Anterior cingulate cortex (tissue), 58 donors: ENCODE measurements at regions not wholly inside any gene's neighbourhood (a gene's known extent, or its start where the extent isn't known, plus 50 kb on each side); places are given as distances from the start of the nearest gene placed in this dataset.
"Not testable (repeated sequence)": the region's sequence is repeated elsewhere in the genome, so short reads cannot be mapped to it uniquely, and the experiment has no call there.

Experiments used
- DNase-seq, 58 donors: peaks; one replicate each; lab custom pipeline; 2025; lab: John Stamatoyannopoulos, UW

DNA sequence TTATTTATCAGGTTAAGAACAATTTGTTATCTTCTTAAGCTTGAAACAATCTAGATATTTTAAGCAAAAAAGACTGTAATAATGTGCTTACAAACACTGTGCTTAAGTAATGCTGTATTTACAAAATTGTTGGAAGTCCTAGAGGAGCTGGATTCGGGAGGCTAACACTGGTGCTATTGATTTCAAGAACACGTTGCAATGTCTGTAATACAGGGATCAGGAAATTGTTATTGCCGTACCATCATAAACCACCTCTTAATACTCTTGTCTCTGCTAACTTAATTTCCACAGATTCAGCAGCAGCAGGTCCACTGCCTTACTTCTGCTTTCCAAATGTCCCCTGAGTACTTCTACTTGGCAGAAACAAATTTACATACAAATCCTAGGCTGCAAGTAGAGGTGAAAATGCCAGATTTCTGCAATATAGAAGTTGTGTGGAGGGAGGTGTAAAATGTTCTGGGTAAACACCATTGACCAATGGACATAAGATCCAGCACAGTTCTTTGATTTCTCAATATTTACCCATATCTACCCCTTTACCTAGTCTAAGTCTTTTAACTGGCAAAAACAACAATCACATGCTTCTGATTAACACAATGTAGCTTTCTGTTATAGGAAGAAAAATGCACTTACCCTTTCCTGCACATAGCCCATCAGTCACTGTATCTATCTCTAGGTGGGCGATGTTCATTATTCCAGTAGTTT is 663.4 kb downstream of the TMTC2 start:
- no peak for DNase-seq

DNA sequence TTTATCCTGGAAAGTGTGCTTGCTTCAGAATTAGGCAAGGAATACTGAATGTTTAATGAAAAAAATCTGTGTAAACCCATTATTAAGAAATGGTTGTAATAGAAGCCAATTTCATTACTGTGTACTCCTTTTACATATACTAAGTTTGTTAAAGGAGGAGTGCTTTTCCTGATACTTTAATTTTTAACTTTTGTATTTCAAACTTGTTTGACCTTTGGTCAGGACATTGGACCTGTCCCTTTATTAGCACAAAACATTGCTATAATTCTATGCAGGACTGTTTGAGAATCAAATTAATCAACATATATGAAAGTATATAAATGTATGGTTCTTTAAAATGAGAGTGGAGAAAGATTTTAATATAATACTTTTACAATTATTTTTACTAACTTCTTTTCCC is 659.6 kb downstream of the TMTC2 start:
- DNase-seq = no peak

DNA sequence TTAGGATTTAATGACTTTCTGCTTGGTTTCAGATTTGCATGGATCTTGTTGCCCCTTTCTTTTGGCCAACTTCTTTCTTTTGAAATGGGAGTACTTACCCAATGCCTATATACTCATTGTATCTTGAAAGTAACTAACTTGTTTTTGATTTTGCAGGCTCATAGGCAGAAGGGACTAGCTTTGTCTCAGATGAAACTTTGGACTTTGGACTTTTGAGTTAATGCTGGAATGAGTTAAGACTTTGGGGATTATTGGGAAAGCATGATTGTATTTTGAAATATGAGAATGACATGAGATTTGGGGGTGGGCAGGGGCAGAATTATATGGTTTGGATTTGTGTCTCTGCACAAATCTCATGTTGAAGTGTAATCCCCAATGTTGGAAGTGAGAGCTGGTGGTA is 657.1 kb downstream of the TMTC2 start:
- no peak for DNase-seq

DNA sequence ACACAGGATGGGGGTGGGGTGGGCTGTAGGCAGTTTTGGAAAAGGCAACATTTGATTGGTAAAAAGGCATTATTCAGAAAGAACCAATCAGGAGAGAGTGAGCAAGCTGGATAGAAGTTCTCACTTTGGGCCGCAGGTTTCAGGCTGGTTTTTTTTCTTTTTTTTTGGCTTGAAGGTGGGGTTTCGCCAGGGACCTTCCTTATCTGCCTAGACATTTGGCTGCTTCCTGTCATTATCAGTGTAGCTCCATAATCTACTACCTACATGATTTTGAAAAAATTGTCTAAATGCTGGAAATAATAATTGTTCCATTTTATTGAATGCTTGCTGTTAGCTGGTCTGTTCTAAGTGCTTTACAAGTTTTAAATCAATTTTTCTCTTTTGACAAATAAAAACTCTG is 649.0 kb downstream of the TMTC2 start:
- DNase-seq = no peak

DNA sequence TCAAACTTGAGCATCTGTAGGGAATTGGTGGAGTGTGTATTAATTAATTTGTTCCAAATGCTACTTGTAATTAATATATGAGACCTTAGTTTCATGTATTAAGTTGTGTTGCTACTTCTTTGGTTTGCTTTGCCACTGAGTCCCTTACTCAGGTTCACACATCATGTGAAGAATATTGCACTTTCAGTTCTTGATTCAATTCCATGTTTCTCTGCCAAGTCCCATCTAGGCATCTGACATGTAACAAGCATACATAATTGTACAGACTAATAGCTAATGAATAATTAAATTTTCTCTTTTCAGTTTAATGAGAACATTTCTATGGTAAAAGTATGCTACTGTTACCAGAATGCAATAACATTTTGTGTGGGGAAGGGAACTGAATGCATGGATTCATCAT is 640.0 kb downstream of the TMTC2 start:
- DNase-seq = no peak

DNA sequence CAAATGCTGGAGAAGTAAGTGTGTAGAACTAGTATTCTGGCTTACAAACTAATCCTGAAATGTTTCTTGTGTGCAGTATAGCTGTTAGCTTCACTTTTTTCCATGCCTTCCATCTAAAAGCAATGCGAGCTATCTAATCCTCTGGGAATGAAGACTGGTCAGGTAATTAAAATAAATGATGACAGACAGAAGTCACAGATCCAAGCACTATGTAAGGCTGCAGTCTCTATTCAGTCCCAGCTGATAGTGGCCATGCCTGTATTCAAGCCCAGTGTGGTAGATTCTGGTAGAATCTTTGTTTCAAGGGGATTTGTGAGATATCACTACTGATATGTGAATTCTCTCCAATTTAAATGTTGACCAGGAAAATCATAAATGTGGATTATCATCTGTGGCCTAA is 637.2 kb downstream of the TMTC2 start:
- DNase-seq = no peak

- no peak for DNase-seq
Measured at GRCh38 chr12:83322809-83323208, 636.1 kb downstream of the TMTC2 start.

- no peak for DNase-seq
Measured at GRCh38 chr12:83321971-83322370, 635.3 kb downstream of the TMTC2 start.

- no peak for DNase-seq
Measured at GRCh38 chr12:83320350-83320749, 633.6 kb downstream of the TMTC2 start.

DNA sequence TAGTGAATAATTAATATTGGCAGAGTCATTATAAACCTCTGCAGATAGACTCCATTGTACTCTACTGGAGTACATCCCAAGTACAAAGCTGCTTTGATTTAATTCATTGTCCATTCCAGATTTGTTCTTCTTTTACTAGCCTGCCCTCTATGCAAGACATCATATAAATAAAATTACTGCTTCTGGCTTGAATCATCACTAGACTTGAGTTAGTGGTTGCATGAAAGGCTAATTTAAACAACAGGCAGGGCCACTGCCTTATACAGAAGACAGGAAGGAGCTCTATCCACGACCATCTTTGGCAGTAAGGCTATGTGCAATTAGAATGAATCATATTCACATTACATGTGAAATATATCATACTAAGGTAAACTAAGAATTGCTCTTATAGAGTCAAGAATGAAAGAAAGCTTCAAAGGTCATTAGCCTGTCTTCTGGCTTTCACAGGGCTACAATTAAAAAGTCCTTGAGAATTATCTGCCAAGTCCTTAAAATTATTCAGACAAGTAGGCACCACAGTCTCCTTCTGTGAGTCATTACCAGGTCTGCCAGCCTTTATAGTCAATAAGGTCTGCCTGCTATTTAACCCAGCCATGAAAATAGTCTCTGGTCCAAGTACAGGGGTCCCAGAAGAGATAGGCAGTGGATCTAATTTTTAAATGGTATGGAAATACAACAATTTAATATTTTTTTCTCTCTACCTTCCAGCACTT is 631.8 kb downstream of the TMTC2 start:
- no peak for DNase-seq

DNA sequence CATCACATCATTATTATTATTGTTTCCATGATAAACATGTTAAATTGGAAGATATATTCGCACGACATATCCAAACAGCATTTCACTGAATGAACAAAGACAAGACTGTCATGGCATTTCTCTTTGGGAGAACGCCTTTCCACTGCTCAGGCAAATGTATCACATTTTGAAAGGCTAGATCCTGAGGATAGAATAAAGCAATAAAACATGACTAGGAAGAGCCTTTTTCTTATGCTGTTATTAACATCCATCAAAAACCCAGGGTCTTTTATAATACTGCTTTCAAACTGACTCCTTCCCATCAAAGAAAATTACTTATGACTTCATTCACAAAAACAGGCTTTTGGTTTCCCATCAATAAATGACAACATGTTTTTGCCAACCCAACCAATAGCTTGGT is 630.9 kb downstream of the TMTC2 start:
- no peak for DNase-seq

- no peak for DNase-seq
Measured at GRCh38 chr12:83313827-83314226, 627.1 kb downstream of the TMTC2 start.

GRCh38 chr12:83313322-83313721 is 626.6 kb downstream of the TMTC2 start:
- no peak for DNase-seq

- DNase-seq = no peak
Measured at GRCh38 chr12:83276904-83277303, 590.2 kb downstream of the TMTC2 start.

DNA sequence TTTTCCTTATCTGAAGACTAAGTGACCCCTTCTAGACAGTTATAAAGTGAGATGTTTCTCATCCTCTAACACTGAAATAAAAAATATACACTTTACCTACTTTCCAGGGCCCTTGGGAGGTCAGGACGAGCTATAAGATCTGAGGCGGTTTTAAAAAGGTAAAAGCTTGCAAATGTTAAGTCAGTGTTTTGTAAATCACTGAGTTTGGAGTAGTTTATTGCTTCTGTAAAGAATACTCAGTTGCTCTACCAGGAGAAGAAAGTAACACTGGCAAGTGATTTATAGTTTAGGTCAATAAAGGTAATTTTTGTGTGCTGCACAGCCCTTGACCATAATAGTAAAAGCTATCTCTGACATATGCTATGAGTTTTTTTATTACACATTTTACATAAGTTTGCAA is 584.5 kb downstream of the TMTC2 start:
- no peak for DNase-seq

GRCh38 chr12:83265808-83266207 is 579.1 kb downstream of the TMTC2 start:
- DNase-seq = no peak

DNA sequence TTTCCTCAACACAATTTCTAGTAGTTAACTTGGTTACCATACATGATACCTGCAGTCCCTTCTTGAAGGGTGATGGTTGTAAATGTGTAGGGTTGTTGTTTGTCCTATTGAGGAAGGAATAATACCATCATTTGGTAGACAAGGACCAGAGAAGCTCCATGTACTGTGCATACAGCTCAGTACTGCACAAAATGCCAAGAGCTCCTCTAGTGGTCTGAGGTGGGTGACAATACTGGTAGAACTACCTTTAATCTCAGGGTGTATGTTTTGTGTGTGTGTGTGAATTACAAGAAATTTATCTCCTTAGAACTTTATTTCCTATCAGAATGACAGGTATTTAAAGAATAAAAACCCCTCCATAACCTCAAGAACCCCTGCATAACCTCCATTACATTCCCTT is 575.3 kb downstream of the TMTC2 start:
- DNase-seq = no peak

DNA sequence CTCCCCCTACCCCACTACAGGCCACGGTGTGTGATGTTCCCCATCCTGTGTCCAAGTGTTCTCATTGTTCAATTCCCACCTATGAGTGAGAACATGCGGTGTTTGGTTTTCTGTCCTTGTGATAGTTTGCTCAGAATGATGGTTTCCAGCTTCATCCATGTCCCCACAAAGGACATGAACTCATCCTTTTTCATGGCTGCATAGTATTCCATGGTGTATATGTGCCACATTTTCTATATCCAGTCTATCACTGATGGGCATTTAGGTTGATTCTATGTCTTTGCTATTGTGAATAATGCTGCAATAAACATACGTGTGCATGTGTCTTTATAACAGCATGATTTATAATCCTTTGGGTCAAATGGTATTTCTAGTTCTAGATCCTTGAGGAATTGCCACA is 573.4 kb downstream of the TMTC2 start:
- not testable (repeated sequence) for DNase-seq

GRCh38 chr12:83257726-83258125 is 571.0 kb downstream of the TMTC2 start:
- DNase-seq = no peak

GRCh38 chr12:83256562-83256961 is 569.9 kb downstream of the TMTC2 start:
- DNase-seq = no peak

- no peak for DNase-seq
Measured at GRCh38 chr12:83250866-83251265, 564.2 kb downstream of the TMTC2 start.

DNA sequence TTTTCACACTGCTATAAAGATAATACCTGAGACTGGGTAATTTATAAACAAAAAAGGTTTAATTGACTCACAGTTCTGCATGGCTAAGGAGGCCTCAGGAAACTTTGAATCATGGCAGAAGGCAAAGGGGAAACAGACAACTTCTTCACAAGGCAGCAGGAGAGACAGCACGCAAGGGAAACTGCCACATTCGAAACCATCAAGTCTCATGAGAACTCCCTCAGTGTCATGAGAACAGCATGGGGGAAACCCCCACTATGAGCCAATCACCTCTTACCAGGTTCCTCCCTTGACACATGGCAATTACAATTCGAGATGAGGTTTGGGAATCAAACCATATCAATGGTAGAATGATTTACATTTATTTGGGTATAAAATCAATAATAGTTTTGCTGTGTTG is 558.5 kb downstream of the TMTC2 start:
- no peak for DNase-seq
